Immature natural killer cell (primary cell): ENCODE measurements at regions not wholly inside any gene's neighbourhood (a gene's known extent, or its start where the extent isn't known, plus 50 kb on each side); places are given as distances from the start of the nearest gene placed in this dataset.

ENCODE experiments used
- DNase-seq, 3 donors: peaks; one replicate each; pipeline ENCODE4 v3.0.0; 2022; ENCODE audit warnings: mixed read lengths in 1 of 3
- H3K27ac Mint-ChIP-seq, 6 donors: one replicate each; pipeline ENCODE4 v1.8.0; 2020; ENCODE audit warnings: mixed read lengths in 6 of 6, mild to moderate bottlenecking in 5 of 6, inconsistent platforms in 4 of 6, moderate library complexity in 3 of 6
- H3K27me3 Mint-ChIP-seq, 3 donors: one replicate each; pipeline ENCODE4 v1.8.0; 2020 to 2021; ENCODE audit warnings: low read depth in 3 of 3, mild to moderate bottlenecking in 3 of 3, mixed read lengths in 3 of 3, moderate library complexity in 3 of 3, inconsistent platforms in 1 of 3
- H3K36me3 Mint-ChIP-seq, 3 donors: one replicate each; pipeline ENCODE4 v1.8.0; 2020; ENCODE audit warnings: mixed read lengths in 3 of 3, inconsistent platforms in 2 of 3, mild to moderate bottlenecking in 2 of 3
- H3K4me1 Mint-ChIP-seq, 2 donors: one replicate each; pipeline ENCODE4 v1.8.0; 2020; ENCODE audit warnings: inconsistent platforms in 2 of 2, mild to moderate bottlenecking in 2 of 2, mixed read lengths in 2 of 2, moderate library complexity in 1 of 2
- H3K4me3 Mint-ChIP-seq, 5 donors: one replicate each; pipeline ENCODE4 v1.8.0; 2020; ENCODE audit warnings: mild to moderate bottlenecking in 5 of 5, mixed read lengths in 5 of 5, inconsistent platforms in 3 of 5, moderate library complexity in 3 of 5
- H3K9me3 Mint-ChIP-seq, 6 donors: one replicate each; pipeline ENCODE4 v1.8.0; 2020; ENCODE audit warnings: mild to moderate bottlenecking in 6 of 6, mixed read lengths in 6 of 6, inconsistent platforms in 4 of 6, moderate library complexity in 3 of 6

- peaks cover 2 to 29% (median 10%) of the 10 kb centered on the region in 6 donors for H3K9me3 Mint-ChIP-seq
- peaks cover 0 to 3% (median under 1%) of the 10 kb centered on the region in 3 donors for H3K36me3 Mint-ChIP-seq
- no peak for DNase-seq
- H3K27ac Mint-ChIP-seq: no peak overlapping the region
- no peaks in the 10 kb centered on the region for H3K4me1 Mint-ChIP-seq
- no peak overlapping the region for H3K4me3 Mint-ChIP-seq
- H3K27me3 Mint-ChIP-seq: peaks cover 0 to 2% (median 0%) of the 10 kb centered on the region in 3 donors
Measured at GRCh38 chr2:19137433-19137832, 221.0 kb downstream of the OSR1 start.

DNA sequence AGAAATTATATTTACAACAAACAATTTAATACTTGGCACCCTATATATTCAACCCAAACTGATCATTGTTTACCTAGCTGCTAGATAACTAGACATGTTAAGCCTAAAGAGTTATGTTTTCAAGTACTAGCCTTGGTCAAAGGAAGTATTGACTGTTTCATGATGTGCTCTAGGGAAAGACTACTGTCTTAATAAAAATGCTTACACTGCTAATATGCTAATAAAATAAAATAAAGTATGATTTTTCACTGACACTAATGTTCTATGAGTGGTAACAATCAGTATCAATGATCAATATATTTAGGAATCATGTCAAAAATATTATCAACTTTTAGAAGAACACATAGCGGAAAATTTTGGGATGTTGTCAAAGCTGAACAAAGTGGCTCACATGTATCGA is 225.5 kb downstream of the OSR1 start:
- no peak for DNase-seq
- H3K4me3 Mint-ChIP-seq: no peak overlapping the region
- no peak overlapping the region for H3K27ac Mint-ChIP-seq
- H3K27me3 Mint-ChIP-seq: peaks cover 0 to 2% (median 0%) of the 10 kb centered on the region in 3 donors
- peaks cover 0 to 3% (median 0%) of the 10 kb centered on the region in 3 donors for H3K36me3 Mint-ChIP-seq
- H3K4me1 Mint-ChIP-seq: no peaks in the 10 kb centered on the region
- peaks cover 2 to 33% (median 10%) of the 10 kb centered on the region in 6 donors for H3K9me3 Mint-ChIP-seq

DNA sequence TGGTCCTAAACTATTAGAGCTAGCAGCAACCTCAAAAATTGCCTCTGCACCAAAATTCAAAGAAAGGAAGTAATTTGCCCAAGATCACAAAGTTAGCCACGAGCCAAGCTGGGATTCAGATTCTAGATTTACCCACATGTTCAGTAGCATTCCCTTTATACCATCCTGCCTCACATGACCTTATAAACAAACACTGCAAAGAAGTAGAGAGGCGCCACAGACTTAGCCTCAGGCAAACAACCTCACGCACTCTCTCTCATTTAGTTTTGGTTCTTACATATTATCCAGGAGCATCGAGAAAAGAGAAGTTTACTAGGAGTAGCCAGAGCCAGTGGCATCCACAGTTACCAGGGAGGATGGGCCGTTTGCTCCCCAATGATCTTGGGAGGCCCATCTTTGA is 226.6 kb downstream of the OSR1 start:
- peaks cover 0 to 2% (median 0%) of the 10 kb centered on the region in 3 donors for H3K27me3 Mint-ChIP-seq
- H3K9me3 Mint-ChIP-seq: peaks cover 2 to 33% (median 10%) of the 10 kb centered on the region in 6 donors
- H3K36me3 Mint-ChIP-seq: peaks cover 0 to 3% (median 0%) of the 10 kb centered on the region in 3 donors
- H3K27ac Mint-ChIP-seq: no peak overlapping the region
- H3K4me1 Mint-ChIP-seq: no peaks in the 10 kb centered on the region
- H3K4me3 Mint-ChIP-seq: no peak overlapping the region
- no peak for DNase-seq

GRCh38 chr2:19128148-19128547 is 230.3 kb downstream of the OSR1 start:
- Mint-ChIP-seq H3K36me3 (no peaks in the 10 kb centered on the region), H3K4me1 (no peaks in the 10 kb centered on the region)

GRCh38 chr2:19127616-19128015 is 230.8 kb downstream of the OSR1 start:
- DNase-seq: no peak
- no peaks in the 10 kb centered on the region for H3K27me3 Mint-ChIP-seq
- H3K4me1 Mint-ChIP-seq: no peaks in the 10 kb centered on the region
- no peak overlapping the region for H3K4me3 Mint-ChIP-seq
- H3K9me3 Mint-ChIP-seq: peaks cover 0 to 41% (median 8%) of the 10 kb centered on the region in 6 donors
- H3K36me3 Mint-ChIP-seq: no peaks in the 10 kb centered on the region
- H3K27ac Mint-ChIP-seq: no peak overlapping the region

More at GRCh38 chr2:19128148-19128547, 230.3 kb downstream of the OSR1 start:
- no peak for DNase-seq
- Mint-ChIP-seq H3K4me3 (no peak overlapping the region), H3K27ac (no peak overlapping the region), H3K27me3 (no peaks in the 10 kb centered on the region), H3K9me3 (peaks cover 0 to 37% (median 9%) of the 10 kb centered on the region in 6 donors)

GRCh38 chr2:19125901-19126680 is 232.3 kb downstream of the OSR1 start:
- Mint-ChIP-seq H3K9me3 (peaks cover 0 to 46% (median 6%) of the 10 kb centered on the region in 6 donors), H3K4me3 (no peak overlapping the region), H3K36me3 (no peaks in the 10 kb centered on the region), H3K27me3 (no peaks in the 10 kb centered on the region), H3K27ac (no peak overlapping the region), H3K4me1 (no peaks in the 10 kb centered on the region)
- no peak for DNase-seq

- Mint-ChIP-seq H3K36me3 (peaks cover 0 to 4% (median 0%) of the 10 kb centered on the region in 3 donors), H3K4me1 (no peaks in the 10 kb centered on the region), H3K4me3 (no peak overlapping the region), H3K9me3 (peaks cover 2 to 47% (median 6%) of the 10 kb centered on the region in 6 donors), H3K27me3 (no peaks in the 10 kb centered on the region), H3K27ac (no peak overlapping the region)
- no peak for DNase-seq
Measured at GRCh38 chr2:19124135-19124534, 234.3 kb downstream of the OSR1 start.

- no peak overlapping the region for H3K27ac Mint-ChIP-seq
- peaks cover 2 to 47% (median 7%) of the 10 kb centered on the region in 6 donors for H3K9me3 Mint-ChIP-seq
- H3K27me3 Mint-ChIP-seq: no peaks in the 10 kb centered on the region
- no peak overlapping the region for H3K4me3 Mint-ChIP-seq
- H3K4me1 Mint-ChIP-seq: no peaks in the 10 kb centered on the region
- H3K36me3 Mint-ChIP-seq: peaks cover 0 to 4% (median 0%) of the 10 kb centered on the region in 3 donors
- DNase-seq: no peak
Measured at GRCh38 chr2:19123556-19123955, 234.9 kb downstream of the OSR1 start.

- peaks cover 0 to 4% (median 0%) of the 10 kb centered on the region in 3 donors for H3K36me3 Mint-ChIP-seq
- peaks cover 5 to 46% (median 11%) of the 10 kb centered on the region in 6 donors for H3K9me3 Mint-ChIP-seq
- no peak overlapping the region for H3K27ac Mint-ChIP-seq
- H3K27me3 Mint-ChIP-seq: no peaks in the 10 kb centered on the region
- no peak for DNase-seq
- no peak overlapping the region for H3K4me3 Mint-ChIP-seq
- no peaks in the 10 kb centered on the region for H3K4me1 Mint-ChIP-seq
Measured at GRCh38 chr2:19122220-19122619, 236.2 kb downstream of the OSR1 start.

GRCh38 chr2:19120941-19121750 is 237.3 kb downstream of the OSR1 start:
- H3K36me3 Mint-ChIP-seq: peaks cover 0 to 4% (median 0%) of the 10 kb centered on the region in 3 donors
- H3K4me1 Mint-ChIP-seq: no peaks in the 10 kb centered on the region
- peaks cover 3 to 52% (median 11%) of the 10 kb centered on the region in 6 donors for H3K9me3 Mint-ChIP-seq
- no peaks in the 10 kb centered on the region for H3K27me3 Mint-ChIP-seq
- no peak overlapping the region for H3K27ac Mint-ChIP-seq
- no peak overlapping the region for H3K4me3 Mint-ChIP-seq
- DNase-seq: no peak

DNA sequence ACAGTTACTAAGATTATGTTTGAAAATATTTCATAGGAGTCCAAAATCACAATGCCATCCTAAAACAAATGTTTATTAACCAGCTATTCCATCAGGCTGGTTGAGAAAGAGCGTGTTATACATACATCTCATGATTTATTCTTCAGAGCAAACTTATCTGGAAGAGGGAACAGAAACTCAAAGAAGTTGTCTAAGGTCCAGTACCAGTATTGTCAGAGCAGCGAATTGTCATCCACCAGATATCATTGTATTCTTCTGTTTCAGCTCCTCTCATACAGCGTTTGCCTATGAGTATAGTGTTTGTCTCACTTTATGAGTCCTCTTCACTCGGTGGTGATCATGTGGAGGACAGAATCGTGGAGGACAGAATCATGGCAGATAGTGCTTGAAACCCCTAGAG is 238.2 kb downstream of the OSR1 start:
- no peaks in the 10 kb centered on the region for H3K4me1 Mint-ChIP-seq
- no peak for DNase-seq
- no peak overlapping the region for H3K27ac Mint-ChIP-seq
- peaks cover 3 to 55% (median 14%) of the 10 kb centered on the region in 6 donors for H3K9me3 Mint-ChIP-seq
- no peaks in the 10 kb centered on the region for H3K27me3 Mint-ChIP-seq
- no peak overlapping the region for H3K4me3 Mint-ChIP-seq
- H3K36me3 Mint-ChIP-seq: peaks cover 0 to 4% (median 0%) of the 10 kb centered on the region in 3 donors

DNA sequence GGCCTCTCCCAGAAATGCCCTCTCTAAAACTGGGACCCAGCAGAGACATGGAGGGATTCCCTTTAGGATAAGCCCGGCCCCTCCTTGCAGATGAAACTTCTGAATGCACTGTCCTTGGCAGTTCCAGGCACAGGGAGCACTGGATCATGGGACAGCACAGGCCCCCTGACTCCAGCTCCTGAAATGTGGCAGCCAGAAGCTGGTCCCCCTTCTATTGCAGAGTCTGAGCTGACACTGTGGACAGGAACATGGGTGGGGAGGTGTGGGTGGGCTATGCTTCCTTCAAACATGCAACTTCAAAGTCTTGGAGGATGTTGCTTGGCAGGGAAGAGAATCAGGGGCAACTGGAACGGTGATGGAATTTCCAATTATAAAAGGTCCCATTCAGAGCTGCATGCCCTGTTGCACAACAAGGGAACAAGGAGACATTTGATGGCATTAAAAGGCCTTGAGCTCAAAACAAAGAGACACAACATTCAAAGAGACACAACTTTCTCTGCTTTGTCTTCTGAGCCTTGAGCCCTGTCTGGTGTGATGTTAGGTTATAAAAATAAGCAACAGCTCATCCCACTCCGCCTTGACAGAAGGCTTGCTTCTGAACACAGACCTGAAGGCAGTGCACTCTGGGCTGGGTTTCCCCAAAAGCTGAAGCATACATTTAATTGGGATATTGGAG is 239.0 kb downstream of the OSR1 start:
- DNase-seq: no peak
- Mint-ChIP-seq H3K27ac (no peak overlapping the region), H3K27me3 (no peaks in the 10 kb centered on the region), H3K36me3 (peaks cover 0 to 4% (median 0%) of the 10 kb centered on the region in 3 donors), H3K9me3 (peaks cover 3 to 57% (median 14%) of the 10 kb centered on the region in 6 donors), H3K4me3 (no peak overlapping the region), H3K4me1 (no peaks in the 10 kb centered on the region)

GRCh38 chr2:19116918-19117317 is 241.5 kb downstream of the OSR1 start:
- peaks cover 1 to 40% (median 17%) of the 10 kb centered on the region in 6 donors for H3K9me3 Mint-ChIP-seq

More at GRCh38 chr2:19116918-19117317, 241.5 kb downstream of the OSR1 start:
- H3K4me1 Mint-ChIP-seq: no peaks in the 10 kb centered on the region
- peaks cover 0 to 4% (median 0%) of the 10 kb centered on the region in 3 donors for H3K36me3 Mint-ChIP-seq
- no peaks in the 10 kb centered on the region for H3K27me3 Mint-ChIP-seq
- H3K27ac Mint-ChIP-seq: no peak overlapping the region
- no peak for DNase-seq
- no peak overlapping the region for H3K4me3 Mint-ChIP-seq
